Spleen (tissue), 7 donors: ENCODE measurements at regions not wholly inside any gene's neighbourhood (a gene's known extent, or its start where the extent isn't known, plus 50 kb on each side); places are given as distances from the start of the nearest gene placed in this dataset.

Source experiments
- POLR2A ChIP-seq, 3 donors: fragments of 450-650 bp; IDR thresholded peaks; one replicate each; pipeline ENCODE4 v1.5.1; 2017; ENCODE audit warnings: antibody characterized with exemption in 3 of 3, mild to moderate bottlenecking in 1 of 3
- POLR2AphosphoS5 ChIP-seq, 3 donors: sonication (generic); formaldehyde crosslinking; IDR thresholded peaks; one replicate each; pipeline ENCODE4 v1.5.1; 2017; ENCODE audit warnings: antibody characterized with exemption in 3 of 3
- TF ChIP-seq, protein P1 (sequence below), 11 experiments: fragments of 200-600 bp in 7 of 11; fragments of 450-650 bp in 4 of 11; sonication (generic) in 4 of 11; IDR thresholded peaks in 8 of 11; conservative IDR thresholded peaks in 3 of 11; 1 replicate in 7 of 11; 2 replicates in 4 of 11; pipeline versions ENCODE4 v1.4.0 to v1.8.0; 2016 to 2021; ENCODE audit warnings: antibody characterized with exemption in 11 of 11, inconsistent platforms in 4 of 11, mild to moderate bottlenecking in 1 of 11
- donor health status: DM: no; HTN: no; CAD: no; lungs with moderate emphysema.
- donor health status: DM: no; HTN: no; CAD: no.
- donor health status: DM: no; HTN: no; CAD: no.

DNA sequence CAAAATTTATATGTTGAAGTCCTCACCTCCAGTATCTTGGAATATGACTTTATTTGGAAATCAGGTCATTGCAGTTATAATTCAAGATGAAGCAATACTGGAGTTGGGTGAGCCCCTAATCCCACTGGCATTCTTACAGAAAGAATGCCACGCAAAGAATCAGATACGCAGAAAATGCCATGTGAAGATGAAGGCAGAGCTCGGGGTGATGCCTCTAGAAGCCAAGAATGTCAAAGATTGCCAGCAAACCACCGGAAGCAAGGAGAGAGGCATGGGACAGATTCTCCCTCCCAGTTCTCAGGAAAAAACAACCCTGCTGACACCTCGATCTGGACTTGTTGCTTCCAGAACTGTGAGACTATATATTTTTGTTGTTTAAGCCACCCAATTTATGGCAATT, 273.4 kb upstream of the CITED2 start:
- TF ChIP-seq, protein P1, sequence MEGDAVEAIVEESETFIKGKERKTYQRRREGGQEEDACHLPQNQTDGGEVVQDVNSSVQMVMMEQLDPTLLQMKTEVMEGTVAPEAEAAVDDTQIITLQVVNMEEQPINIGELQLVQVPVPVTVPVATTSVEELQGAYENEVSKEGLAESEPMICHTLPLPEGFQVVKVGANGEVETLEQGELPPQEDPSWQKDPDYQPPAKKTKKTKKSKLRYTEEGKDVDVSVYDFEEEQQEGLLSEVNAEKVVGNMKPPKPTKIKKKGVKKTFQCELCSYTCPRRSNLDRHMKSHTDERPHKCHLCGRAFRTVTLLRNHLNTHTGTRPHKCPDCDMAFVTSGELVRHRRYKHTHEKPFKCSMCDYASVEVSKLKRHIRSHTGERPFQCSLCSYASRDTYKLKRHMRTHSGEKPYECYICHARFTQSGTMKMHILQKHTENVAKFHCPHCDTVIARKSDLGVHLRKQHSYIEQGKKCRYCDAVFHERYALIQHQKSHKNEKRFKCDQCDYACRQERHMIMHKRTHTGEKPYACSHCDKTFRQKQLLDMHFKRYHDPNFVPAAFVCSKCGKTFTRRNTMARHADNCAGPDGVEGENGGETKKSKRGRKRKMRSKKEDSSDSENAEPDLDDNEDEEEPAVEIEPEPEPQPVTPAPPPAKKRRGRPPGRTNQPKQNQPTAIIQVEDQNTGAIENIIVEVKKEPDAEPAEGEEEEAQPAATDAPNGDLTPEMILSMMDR (IDR thresholded peaks at IDR 0.05 in 8 of 11, conservative IDR thresholded peaks at IDR 0.05 in 3 of 11): no peak
- TF ChIP-seq POLR2A (IDR thresholded peaks at IDR 0.05) (no peak), POLR2AphosphoS5 (IDR thresholded peaks at IDR 0.05) (no peak)
